Transverse colon (tissue), 4 donors: ENCODE measurements at regions not wholly inside any gene's neighbourhood (a gene's known extent, or its start where the extent isn't known, plus 50 kb on each side); places are given as distances from the start of the nearest gene placed in this dataset.
"Not testable (repeated sequence)": the region's sequence is repeated elsewhere in the genome, so short reads cannot be mapped to it uniquely, and the experiment has no call there.

Experiments
- DNase-seq: peaks from one replicate; pipeline ENCODE4 v3.0.0-alpha.2; 2019
- H3K27ac ChIP-seq, 4 donors: fragments of 200-600 bp; sonication (generic); 2 replicates each; pipeline ENCODE4 v1.5.1; 2016 to 2018; ENCODE audit warnings: inconsistent platforms in 4 of 4
- H3K27me3 ChIP-seq: fragments of 200-600 bp; sonication (generic); 2 replicates; pipeline ENCODE4 v1.5.1; 2017; ENCODE audit warnings: inconsistent platforms
- H3K36me3 ChIP-seq, 4 donors: fragments of 200-600 bp; sonication (generic); 2 replicates each; pipeline ENCODE4 v1.5.1; 2017 to 2019; ENCODE audit warnings: inconsistent platforms in 4 of 4
- H3K4me1 ChIP-seq, 4 donors: fragments of 200-600 bp; sonication (generic); 2 replicates each; pipeline ENCODE4 v1.5.1; 2017 to 2020; ENCODE audit warnings: inconsistent platforms in 4 of 4
- H3K4me3 ChIP-seq, 4 donors: fragments of 200-600 bp; sonication (generic); 1 replicate in 1 of 4; 2 replicates in 3 of 4; pipeline versions ENCODE4 v1.5.1 to v1.6.1; 2017 to 2019; ENCODE audit warnings: inconsistent platforms in 4 of 4
- H3K9me3 ChIP-seq, 2 donors: fragments of 200-600 bp; sonication (generic); 2 replicates each; pipeline ENCODE4 v1.5.1; 2017 to 2019; ENCODE audit warnings: inconsistent platforms in 2 of 2
- EP300 ChIP-seq: sonication (generic); formaldehyde crosslinking; IDR thresholded peaks from one replicate; pipeline ENCODE4 v1.6.1; 2017; ENCODE audit warnings: antibody characterized with exemption, low read depth
- POLR2A ChIP-seq: fragments of 450-650 bp; IDR thresholded peaks from one replicate; pipeline ENCODE4 v1.6.1; 2016; ENCODE audit warnings: antibody characterized with exemption, mild to moderate bottlenecking, moderate library complexity
- POLR2AphosphoS5 ChIP-seq, 3 donors: sonication (generic); formaldehyde crosslinking; IDR thresholded peaks; one replicate each; pipeline ENCODE4 v1.6.1; 2016; ENCODE audit warnings: antibody characterized with exemption in 3 of 3
- WGBS, 2 donors: methylation state at CpG; one replicate each; pipeline ENCODE4 v1.1.5; 2018; ENCODE audit warnings: low coverage in 1 of 2; 5-methylcytosine and 5-hydroxymethylcytosine counted together
- in situ Hi-C, 4 donors: fragments of 200-750 bp; cut with MboI; loops; one replicate each; pipeline versions ENCODE4 v1.15.0 to v1.15.1; 2017; ENCODE audit warnings: low sequenced_read_pairs in 3 of 4, low pct_ligation_motif_present in 1 of 4, low pct_unique_long_range_greater_than_20kb in 1 of 4
- intact Hi-C: fragments of 100-400 bp; cut with DNase I; formaldehyde crosslinking; loops from one replicate; pipeline ENCODE4 v1.15.1; 2023; ENCODE audit warnings: low total_unique reads
- TF ChIP-seq, protein P1 (sequence below), 5 experiments: fragments of 200-600 bp in 3 of 5; fragments of 450-650 bp in 2 of 5; sonication (generic) in 3 of 5; IDR thresholded peaks; 1 replicate in 2 of 5; 2 replicates in 3 of 5; pipeline ENCODE4 v1.5.1; 2016 to 2017; ENCODE audit warnings: antibody characterized with exemption in 5 of 5, inconsistent platforms in 3 of 5, mild to moderate bottlenecking in 2 of 5, moderate library complexity in 1 of 5

- intact Hi-C loops (no loop called here), in situ Hi-C loops (no loop called here)
- no peaks in the 10 kb centered on the region for H3K36me3 ChIP-seq
- no peak overlapping the region for H3K4me3 ChIP-seq
- no peak for DNase-seq
- TF ChIP-seq, protein P1, sequence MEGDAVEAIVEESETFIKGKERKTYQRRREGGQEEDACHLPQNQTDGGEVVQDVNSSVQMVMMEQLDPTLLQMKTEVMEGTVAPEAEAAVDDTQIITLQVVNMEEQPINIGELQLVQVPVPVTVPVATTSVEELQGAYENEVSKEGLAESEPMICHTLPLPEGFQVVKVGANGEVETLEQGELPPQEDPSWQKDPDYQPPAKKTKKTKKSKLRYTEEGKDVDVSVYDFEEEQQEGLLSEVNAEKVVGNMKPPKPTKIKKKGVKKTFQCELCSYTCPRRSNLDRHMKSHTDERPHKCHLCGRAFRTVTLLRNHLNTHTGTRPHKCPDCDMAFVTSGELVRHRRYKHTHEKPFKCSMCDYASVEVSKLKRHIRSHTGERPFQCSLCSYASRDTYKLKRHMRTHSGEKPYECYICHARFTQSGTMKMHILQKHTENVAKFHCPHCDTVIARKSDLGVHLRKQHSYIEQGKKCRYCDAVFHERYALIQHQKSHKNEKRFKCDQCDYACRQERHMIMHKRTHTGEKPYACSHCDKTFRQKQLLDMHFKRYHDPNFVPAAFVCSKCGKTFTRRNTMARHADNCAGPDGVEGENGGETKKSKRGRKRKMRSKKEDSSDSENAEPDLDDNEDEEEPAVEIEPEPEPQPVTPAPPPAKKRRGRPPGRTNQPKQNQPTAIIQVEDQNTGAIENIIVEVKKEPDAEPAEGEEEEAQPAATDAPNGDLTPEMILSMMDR (IDR thresholded peaks at IDR 0.05) = no peak
- TF ChIP-seq POLR2A (no peak), EP300 (no peak), POLR2AphosphoS5 (IDR thresholded peaks at IDR 0.05) (no peak)
- no peaks in the 10 kb centered on the region for H3K27me3 ChIP-seq
- H3K9me3 ChIP-seq = no peaks in the 10 kb centered on the region
- H3K27ac ChIP-seq = no peak overlapping the region
- H3K4me1 ChIP-seq = no peaks in the 10 kb centered on the region
Observed at GRCh38 chr13:54263868-54264267, 1235.3 kb downstream of the OLFM4 start.

DNA sequence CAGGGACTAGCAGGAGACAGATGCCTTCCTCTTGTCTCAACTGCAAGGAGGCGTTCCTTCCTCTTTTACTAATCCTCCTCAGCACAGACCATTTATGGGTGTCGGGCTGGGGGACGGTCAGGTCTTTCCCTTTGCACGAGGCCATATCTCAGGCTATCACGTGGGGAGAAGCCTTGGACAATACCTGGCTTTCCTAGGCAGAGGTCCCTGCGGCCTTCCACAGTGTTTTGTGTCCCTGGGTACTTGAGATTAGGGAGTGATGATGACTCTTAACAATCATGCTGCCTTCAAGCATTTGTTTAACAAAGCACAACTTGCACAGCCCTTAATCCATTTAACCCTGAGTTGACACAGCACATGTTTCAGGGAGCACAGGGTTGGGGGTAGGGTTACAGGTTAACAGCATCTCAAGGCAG, 1238.6 kb downstream of the OLFM4 start:
- H3K4me3 ChIP-seq, DNase-seq, H3K9me3 ChIP-seq, H3K36me3 ChIP-seq, in situ Hi-C loops, intact Hi-C loops, H3K27ac ChIP-seq, H3K27me3 ChIP-seq, H3K4me1 ChIP-seq: not testable (repeated sequence)
- 52% methylated on average over 6 of the region's 6 CpGs; no CpG with 5 or more reads in 1 of the 2 donors for WGBS, 2 donors

- intact Hi-C loops, H3K27ac ChIP-seq, H3K4me1 ChIP-seq, H3K9me3 ChIP-seq, H3K27me3 ChIP-seq, H3K4me3 ChIP-seq, H3K36me3 ChIP-seq, in situ Hi-C loops, DNase-seq: not testable (repeated sequence)
- 86 to 90% methylated on average over 2 to 11 of the region's 11 CpGs for WGBS, 2 donors
Observed at GRCh38 chr13:54268013-54268695, 1239.5 kb downstream of the OLFM4 start.

DNA sequence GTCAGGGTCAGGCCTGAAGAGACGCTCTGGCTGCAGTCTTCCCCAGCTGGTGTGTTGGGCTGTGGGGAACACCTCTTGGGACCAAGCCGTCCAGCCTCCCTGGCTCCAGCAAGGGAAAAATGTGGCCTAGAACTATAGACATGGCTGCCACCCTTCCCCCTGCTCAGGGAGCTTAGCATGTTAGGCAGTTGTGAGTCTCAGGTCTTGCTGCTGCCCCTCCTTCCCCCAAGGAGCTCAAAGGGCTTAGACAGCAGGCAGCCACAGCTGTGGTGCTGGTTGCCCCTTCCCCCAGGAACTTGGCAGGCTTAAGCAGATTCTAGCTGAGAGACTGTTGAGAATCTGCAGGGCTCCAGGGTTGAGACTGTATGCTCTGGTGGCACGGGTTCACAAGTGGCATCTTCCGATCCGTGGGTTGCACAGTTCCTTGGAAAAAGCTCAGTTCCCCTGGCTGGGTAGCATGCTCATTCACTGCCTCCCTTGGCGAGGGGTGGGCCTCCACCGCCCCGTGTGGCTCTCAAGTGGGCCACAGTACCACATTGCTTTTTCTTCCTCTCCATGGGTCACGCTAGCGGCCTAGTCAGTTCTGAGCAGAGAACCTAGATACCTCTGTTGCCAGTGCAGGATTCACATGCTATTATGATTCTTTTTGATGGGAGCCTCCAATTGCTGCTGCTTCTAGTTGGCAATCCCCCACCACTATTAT, 1258.6 kb downstream of the OLFM4 start:
- in situ Hi-C loops (no loop called here), intact Hi-C loops (no loop called here)
- H3K9me3 ChIP-seq = peaks cover 0 to 6% of the 10 kb centered on the region in 2 donors
- H3K36me3 ChIP-seq = no peaks in the 10 kb centered on the region
- H3K4me1 ChIP-seq = no peaks in the 10 kb centered on the region
- WGBS, 2 donors = 83% methylated on average over 10 of the region's 10 CpGs; no CpG with 5 or more reads in 1 of the 2 donors
- H3K27me3 ChIP-seq = no peaks in the 10 kb centered on the region
- no peak overlapping the region for H3K27ac ChIP-seq
- no peak for TF ChIP-seq POLR2AphosphoS5 (IDR thresholded peaks at IDR 0.05)
- TF ChIP-seq, protein P1 (IDR thresholded peaks at IDR 0.05) = no peak
- TF ChIP-seq POLR2A = no peak
- TF ChIP-seq EP300 = no peak
- DNase-seq = no peak
- no peak overlapping the region for H3K4me3 ChIP-seq

DNA sequence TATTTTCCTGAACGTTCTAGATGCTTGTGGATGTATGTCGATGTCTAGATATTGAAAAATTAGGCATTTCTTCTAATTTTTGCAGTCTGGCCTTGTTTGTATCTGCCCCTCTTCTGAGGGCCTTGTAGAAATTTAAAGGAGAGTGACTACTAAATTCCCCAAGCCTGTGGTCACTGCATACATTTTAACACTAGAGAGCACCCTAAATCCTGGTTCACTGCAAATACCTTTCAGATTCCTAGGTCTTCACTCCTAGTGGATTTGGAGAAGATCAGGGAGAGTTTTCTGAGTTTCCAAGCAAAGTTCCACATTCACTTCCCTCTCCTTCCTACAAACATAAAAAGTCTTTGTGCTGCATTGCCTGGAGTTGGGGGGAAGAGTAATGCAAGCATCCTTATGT, 1272.5 kb downstream of the OLFM4 start:
- intact Hi-C loops = no loop called here
- no peaks in the 10 kb centered on the region for H3K27me3 ChIP-seq

More for the DNA sequence above, 1272.5 kb downstream of the OLFM4 start:
- no peaks in the 10 kb centered on the region for H3K9me3 ChIP-seq
- in situ Hi-C loops = no loop called here
- 59 to 86% methylated on average over 2 of the region's 2 CpGs for WGBS, 2 donors
- H3K27ac ChIP-seq = no peak overlapping the region
- no peaks in the 10 kb centered on the region for H3K4me1 ChIP-seq
- H3K36me3 ChIP-seq = no peaks in the 10 kb centered on the region
- no peak for DNase-seq
- no peak overlapping the region for H3K4me3 ChIP-seq
- TF ChIP-seq POLR2A (no peak), POLR2AphosphoS5 (IDR thresholded peaks at IDR 0.05) (no peak), EP300 (no peak)
- TF ChIP-seq, protein P1 (IDR thresholded peaks at IDR 0.05) = no peak
